HG02885 (cell line): ENCODE measurements at regions not wholly inside any gene's neighbourhood (a gene's known extent, or its start where the extent isn't known, plus 50 kb on each side); places are given as distances from the start of the nearest gene placed in this dataset.

ENCODE experiments used
- ATAC-seq: cut with Tn5 transposase; IDR thresholded peaks from one replicate; pipeline ENCODE4 v1.9.1; 2021; ENCODE audit warnings: mild to moderate bottlenecking; ENCODE audit not compliant: unreplicated experiment, poor library complexity

DNA sequence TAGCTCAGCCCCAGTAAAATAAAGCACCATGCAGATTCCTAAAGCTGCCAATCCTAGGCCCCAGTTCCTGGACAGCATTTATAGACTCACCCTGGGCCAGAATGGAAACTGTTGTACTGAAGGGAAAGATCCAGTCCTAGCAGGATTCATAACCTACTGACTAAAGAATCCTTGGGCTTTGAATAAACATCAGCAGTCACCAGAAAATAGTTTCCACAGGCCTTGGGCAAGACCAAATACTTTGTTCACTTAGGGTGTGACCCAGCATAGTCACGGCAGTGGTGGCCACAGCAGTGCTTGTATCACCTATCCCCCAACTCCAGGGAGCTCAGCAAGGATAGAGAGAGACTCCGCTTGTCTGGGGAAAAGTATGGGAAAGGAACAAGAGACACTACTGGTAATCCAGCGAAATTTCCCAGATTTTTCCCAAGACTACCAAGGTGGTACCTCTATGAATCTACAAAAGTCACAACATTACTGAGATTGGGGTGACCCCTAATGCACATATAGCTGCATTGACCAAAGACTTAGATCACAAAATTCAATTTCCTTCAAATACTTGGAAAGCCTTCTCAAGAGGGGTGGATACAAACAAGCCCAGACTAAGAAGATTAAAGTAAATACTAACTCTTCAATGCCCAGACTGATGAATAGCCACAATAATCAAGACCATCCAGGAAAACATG, 748.1 kb upstream of the LRATD1 start:
- no peak for ATAC-seq

- no peak for ATAC-seq
Observed at GRCh38 chr2:13901526-13901925, 731.0 kb upstream of the LRATD1 start.

GRCh38 chr2:13905831-13906230, 726.7 kb upstream of the LRATD1 start:
- no peak for ATAC-seq

DNA sequence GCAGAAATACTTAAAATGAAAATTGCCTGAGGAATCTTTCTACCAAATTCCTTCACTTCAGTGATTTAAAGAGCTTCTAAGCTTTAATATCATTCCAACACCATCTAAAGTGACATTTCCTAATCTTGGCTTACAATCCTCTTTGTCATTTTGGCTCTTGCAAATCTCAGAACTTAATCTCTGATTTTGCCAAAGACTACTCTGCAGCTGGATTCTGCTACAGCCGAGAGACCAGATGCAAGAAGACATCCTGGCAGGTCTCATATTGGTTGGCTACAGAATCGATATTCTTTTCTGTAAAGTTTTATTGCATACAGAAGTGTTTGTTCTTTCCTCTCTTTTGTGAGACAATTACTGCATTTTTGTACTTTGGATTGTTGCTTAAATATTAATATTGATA, 716.5 kb upstream of the LRATD1 start:
- ATAC-seq, result no peak

DNA sequence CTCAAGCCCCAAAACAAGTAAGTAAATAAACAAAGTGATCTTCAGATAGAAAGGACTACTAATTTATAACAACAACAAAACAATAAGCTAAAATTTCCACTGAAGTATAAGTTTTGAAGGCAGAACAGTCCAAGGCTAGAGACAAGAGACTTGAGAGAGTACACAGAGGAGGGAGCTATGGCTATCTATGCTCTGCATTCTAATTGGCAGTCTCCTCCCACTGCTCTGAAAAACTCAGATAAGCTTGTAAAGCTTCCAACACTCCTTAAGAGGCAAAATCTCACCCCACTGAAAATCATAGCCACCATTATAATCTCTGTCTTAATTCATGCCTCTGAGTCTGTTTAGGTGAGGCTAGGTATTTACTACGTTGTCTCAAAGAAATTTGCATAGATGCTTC, 714.6 kb upstream of the LRATD1 start:
- no peak for ATAC-seq

- ATAC-seq, result no peak
Observed at GRCh38 chr2:13919981-13920382, 712.5 kb upstream of the LRATD1 start.

- ATAC-seq, result no peak
Observed at GRCh38 chr2:13921245-13921644, 711.3 kb upstream of the LRATD1 start.

GRCh38 chr2:13923823-13924222, 708.7 kb upstream of the LRATD1 start:
- ATAC-seq, result no peak

GRCh38 chr2:13942111-13942510, 690.4 kb upstream of the LRATD1 start:
- ATAC-seq, result no peak

DNA sequence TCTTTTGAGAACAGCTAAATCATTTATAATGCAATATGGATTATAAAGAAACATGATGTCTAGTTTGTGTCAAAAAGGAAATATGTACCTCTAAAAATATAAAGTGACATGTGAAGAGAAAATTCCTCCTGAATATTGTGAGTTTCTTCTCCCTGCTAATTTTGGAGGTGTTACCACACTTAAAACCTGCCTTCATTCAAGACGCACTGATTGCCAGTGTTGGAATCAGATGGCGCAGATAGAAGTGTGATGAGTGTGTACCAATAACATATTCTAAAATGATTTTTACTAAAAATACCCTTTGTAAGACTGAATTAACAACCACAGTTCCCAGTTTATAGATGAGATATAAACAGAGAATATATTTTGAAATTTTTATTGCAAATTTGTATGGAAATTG, 681.8 kb upstream of the LRATD1 start:
- ATAC-seq, result no peak

- no peak for ATAC-seq
Observed at GRCh38 chr2:13968811-13969210, 663.7 kb upstream of the LRATD1 start.

DNA sequence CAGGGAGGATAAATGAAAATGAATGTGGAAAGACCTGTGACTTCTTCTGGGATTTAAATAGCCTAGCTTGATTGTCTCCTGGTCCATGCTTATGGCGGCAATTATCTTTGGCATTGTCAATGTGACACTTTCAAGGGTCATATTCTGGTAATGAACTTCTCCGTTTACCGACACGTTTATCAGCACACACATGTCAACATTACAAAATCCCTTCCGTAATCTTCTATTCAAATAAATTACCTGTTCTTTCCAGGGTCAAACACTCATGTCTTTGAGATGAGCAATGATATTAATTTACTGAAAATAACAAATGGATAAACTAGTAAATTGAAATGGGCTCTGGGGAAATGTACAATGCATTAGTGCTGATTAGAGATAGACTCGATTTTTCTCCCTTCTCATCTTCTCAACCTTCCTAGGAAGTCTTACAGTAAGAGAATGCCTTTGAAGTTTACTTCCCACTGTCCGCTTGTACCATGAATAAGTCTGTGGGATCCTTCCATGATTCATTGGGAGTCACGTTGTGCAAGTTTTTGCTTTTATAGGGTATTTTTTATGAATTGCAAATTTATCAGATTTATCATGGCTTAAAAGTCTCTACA, 646.3 kb upstream of the LRATD1 start:
- no peak for ATAC-seq

GRCh38 chr2:13996527-13996926, 636.0 kb upstream of the LRATD1 start:
- no peak for ATAC-seq

- ATAC-seq, result no peak
Observed at GRCh38 chr2:14011190-14011589, 621.3 kb upstream of the LRATD1 start.

DNA sequence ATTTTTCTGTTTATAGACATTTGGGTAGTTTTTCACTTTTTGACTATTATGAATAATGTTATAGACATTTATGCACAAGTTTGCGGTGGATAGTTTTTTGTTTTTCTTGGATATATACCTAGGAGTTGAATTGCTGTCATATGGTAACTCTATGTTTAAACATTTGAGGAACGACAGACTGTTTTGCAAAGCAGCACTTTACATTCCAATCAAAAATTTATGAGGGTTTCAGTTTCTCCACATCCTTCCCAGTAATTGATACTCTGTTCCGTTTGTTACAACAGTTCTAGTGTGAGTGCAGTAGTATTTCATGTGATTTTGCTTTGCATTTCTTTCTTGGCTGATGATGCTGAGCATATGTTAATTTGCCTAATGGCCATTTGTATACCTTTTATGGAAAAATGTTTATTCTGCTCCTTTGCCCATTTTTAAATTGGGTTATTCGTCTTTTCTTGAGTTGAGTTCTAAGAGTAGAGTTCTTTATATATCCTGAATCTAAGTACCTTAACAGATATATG, 617.3 kb upstream of the LRATD1 start:
- no peak for ATAC-seq

DNA sequence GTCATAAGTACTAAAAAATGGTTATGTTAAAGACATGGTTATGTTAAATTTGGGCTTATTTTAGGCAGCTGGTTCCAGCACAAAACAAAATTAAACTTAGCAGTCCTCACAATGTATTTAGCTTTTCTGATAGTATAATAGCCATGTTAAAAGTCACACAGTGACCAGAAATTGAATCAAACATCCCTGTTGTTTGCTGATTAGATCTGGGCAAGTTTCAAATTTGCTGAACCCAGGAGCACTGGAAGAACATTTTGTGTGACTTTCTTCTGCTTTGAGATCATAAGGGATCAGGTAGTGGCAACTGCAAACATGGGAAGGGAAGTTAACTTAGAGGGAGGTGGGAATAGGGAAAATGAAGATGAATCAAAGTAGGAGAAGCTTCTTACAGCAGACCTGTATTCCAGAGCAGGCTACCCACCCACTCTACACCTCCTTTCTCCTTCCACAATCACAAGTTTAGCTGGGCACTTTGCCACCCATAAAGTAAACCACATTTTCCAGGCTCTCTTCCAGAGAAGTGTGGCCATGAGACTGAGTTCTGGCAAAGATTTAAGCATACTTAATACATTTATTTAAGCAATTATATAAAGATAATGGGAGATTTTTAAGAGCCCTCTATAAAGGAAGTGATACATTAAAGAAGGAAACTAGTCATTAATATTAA, 616.1 kb upstream of the LRATD1 start:
- no peak for ATAC-seq

GRCh38 chr2:14018620-14019019, 613.9 kb upstream of the LRATD1 start:
- ATAC-seq, result no peak

DNA sequence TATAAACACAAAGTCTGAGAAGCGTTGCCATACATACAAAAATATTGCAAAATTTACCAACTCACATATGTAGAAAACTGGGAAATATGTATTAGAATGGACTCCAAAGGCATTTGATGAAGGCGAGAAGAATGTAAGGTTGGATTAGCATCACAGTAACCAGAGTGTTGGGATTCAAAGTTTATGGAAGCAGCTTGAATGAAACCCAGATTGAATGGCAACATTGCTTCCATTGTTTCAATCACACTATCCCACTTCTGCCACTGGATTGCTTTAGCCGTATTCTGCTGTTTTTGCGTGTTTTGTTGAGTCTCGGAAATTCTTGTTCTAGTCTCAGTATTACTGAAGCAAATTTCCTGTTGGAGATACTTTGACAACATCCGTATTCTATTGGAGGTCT, 609.0 kb upstream of the LRATD1 start:
- no peak for ATAC-seq

GRCh38 chr2:14039134-14039533, 593.4 kb upstream of the LRATD1 start:
- ATAC-seq, result no peak

DNA sequence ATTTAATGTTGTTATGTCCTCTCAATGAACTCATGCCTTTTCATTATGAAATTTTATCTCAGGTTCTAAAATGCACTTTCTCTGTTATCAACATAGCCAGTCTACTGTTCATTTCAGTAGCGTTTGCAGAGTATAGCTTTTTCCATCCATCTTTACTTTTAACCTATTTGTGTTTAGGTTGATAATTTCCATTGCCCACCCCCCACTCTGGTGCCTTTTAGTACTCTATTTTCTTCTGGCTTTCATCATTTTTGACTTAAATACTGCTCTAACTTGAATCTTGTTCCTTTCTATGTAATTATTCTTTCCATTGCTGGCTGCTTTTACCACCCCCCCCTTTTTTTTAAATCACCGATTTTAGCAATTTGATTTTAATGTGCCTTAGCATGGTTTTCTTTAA, 585.0 kb upstream of the LRATD1 start:
- ATAC-seq, result no peak

- ATAC-seq, result no peak
Observed at GRCh38 chr2:14051401-14051800, 581.1 kb upstream of the LRATD1 start.

DNA sequence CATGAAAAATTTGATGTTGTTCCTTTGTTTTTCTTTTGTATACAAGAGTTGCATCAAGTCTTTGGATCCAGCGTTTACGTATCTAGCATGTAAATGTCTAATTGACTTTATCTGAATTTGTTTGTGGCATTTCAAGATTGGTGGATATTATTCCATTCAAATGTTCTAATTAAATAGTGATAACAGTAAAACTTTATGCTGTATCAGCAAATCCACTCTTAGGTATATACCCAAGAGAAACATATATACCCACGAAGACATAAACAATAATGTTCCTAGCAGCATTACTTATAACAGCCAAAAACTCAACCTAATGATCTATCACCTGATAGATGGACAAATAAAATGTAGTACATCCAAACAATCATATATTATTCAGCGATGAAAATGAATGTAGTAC, 579.4 kb upstream of the LRATD1 start:
- ATAC-seq, result no peak
